GM06990 (cell line): ENCODE measurements at regions not wholly inside any gene's neighbourhood (a gene's known extent, or its start where the extent isn't known, plus 50 kb on each side); places are given as distances from the start of the nearest gene placed in this dataset.

Experiments
- DNase-seq: peaks from one replicate; pipeline ENCODE4 v3.0.0-alpha.2; 2011; ENCODE audit not compliant: insufficient read length; ENCODE audit errors: extremely low read depth
- H3K27me3 ChIP-seq: replicated peaks from 2 replicates; pipeline ENCODE4 v1.6.0; 2011; ENCODE audit warnings: low read length; ENCODE audit not compliant: control insufficient read depth, insufficient read depth
- H3K36me3 ChIP-seq: 2 replicates; pipeline ENCODE4 v1.5.1; 2011; ENCODE audit warnings: low read length; ENCODE audit not compliant: control insufficient read depth, insufficient read depth
- H3K4me3 ChIP-seq: replicated peaks from 2 replicates; pipeline ENCODE4 v1.5.1; 2011; ENCODE audit warnings: low read depth, mild to moderate bottlenecking, control low read depth, low read length
- TF ChIP-seq, protein P1 (sequence below): IDR thresholded peaks from 2 replicates; pipeline ENCODE4 v1.5.1; 2011; ENCODE audit warnings: low read length, control low read depth, mild to moderate bottlenecking, inconsistent platforms; ENCODE audit not compliant: insufficient read depth, poor library complexity, severe bottlenecking

- Histone ChIP-seq H3K36me3 (no peaks in the 10 kb centered on the region), H3K27me3 (no peaks in the 10 kb centered on the region), H3K4me3 (no peak overlapping the region)
- TF ChIP-seq, protein P1, sequence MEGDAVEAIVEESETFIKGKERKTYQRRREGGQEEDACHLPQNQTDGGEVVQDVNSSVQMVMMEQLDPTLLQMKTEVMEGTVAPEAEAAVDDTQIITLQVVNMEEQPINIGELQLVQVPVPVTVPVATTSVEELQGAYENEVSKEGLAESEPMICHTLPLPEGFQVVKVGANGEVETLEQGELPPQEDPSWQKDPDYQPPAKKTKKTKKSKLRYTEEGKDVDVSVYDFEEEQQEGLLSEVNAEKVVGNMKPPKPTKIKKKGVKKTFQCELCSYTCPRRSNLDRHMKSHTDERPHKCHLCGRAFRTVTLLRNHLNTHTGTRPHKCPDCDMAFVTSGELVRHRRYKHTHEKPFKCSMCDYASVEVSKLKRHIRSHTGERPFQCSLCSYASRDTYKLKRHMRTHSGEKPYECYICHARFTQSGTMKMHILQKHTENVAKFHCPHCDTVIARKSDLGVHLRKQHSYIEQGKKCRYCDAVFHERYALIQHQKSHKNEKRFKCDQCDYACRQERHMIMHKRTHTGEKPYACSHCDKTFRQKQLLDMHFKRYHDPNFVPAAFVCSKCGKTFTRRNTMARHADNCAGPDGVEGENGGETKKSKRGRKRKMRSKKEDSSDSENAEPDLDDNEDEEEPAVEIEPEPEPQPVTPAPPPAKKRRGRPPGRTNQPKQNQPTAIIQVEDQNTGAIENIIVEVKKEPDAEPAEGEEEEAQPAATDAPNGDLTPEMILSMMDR, result no peak
- no peak for DNase-seq
Measured at GRCh38 chr3:164096352-164096751, 981.9 kb downstream of the SI start.

DNA sequence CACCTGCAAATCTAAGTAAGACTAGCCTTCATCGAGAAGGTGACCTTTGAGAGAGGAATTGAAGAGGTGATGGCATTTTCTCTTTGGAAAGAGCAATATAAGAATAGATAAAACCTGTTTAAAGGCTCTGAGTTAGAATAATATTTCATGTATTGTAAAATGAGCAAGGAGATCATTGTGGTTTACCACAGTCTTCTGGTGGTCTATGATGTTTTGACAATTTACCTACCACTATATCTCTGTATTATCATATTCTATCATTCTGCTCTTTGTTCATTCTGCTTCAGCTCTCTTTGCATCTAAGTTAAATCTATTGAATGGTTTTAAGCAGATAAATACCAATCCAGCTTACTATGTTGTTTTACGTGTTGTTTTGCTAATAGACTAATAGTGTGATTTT lies 982.3 kb downstream of the SI start:
- TF ChIP-seq, protein P1, result no peak
- H3K36me3 ChIP-seq, result no peaks in the 10 kb centered on the region
- no peak overlapping the region for H3K4me3 ChIP-seq
- no peak for DNase-seq
- no peaks in the 10 kb centered on the region for H3K27me3 ChIP-seq

DNA sequence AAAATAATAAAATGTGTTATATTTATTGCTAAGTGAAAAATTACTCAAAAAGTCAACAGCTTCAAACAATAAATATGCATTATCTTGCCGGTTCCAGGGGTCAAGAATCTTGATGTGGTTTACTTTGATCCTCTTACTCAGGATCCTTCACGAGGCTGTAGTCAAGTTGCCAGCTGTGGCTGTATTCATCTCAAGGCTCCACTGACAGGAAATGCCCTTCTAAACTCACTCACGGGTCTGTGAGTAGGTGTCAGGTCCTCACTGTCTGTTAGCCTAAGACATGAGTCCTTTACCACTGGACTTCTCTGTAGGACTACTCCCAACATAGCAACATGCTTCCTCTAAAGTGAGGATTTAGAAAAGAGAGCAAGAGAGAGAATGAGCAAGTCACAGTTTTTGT lies 983.0 kb downstream of the SI start:
- no peaks in the 10 kb centered on the region for H3K36me3 ChIP-seq
- DNase-seq, result no peak
- no peak overlapping the region for H3K4me3 ChIP-seq
- TF ChIP-seq, protein P1, result no peak
- H3K27me3 ChIP-seq, result no peaks in the 10 kb centered on the region

DNA sequence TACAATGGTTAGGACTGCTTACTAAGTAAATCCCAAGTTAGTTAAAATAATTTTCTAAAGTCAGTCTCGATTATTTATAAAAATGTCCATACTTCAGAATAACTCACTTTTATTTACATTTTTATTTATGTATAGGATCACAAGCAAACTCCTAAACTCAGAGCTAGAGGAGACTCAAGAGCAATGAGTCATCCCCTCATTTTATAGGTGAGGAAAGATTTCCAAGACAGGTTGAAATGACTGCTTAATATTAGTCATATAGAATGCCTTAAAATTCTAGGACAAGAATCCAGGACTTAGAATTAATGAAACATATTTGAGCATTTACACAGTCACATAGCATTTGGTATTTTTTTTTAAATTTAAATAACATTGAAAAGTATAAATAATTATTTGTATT lies 983.8 kb downstream of the SI start:
- no peak for DNase-seq
- no peaks in the 10 kb centered on the region for H3K36me3 ChIP-seq
- TF ChIP-seq, protein P1, result no peak

GRCh38 chr3:164080208-164080607 lies 998.1 kb downstream of the SI start:
- H3K36me3 ChIP-seq, result no peaks in the 10 kb centered on the region
- no peak overlapping the region for H3K4me3 ChIP-seq
- TF ChIP-seq, protein P1, result no peak
- no peaks in the 10 kb centered on the region for H3K27me3 ChIP-seq
- no peak for DNase-seq

More for the DNA sequence above, 983.8 kb downstream of the SI start:
- Histone ChIP-seq H3K27me3 (no peaks in the 10 kb centered on the region), H3K4me3 (no peak overlapping the region)

GRCh38 chr3:164064298-164064697 lies 1014.0 kb downstream of the SI start:
- Histone ChIP-seq H3K4me3 (no peak overlapping the region), H3K27me3 (no peaks in the 10 kb centered on the region), H3K36me3 (no peaks in the 10 kb centered on the region)
- TF ChIP-seq, protein P1, result no peak
- no peak for DNase-seq
